Esophagus muscularis mucosa (tissue), 4 donors: ENCODE measurements at regions not wholly inside any gene's neighbourhood (a gene's known extent, or its start where the extent isn't known, plus 50 kb on each side); places are given as distances from the start of the nearest gene placed in this dataset.

Experiments
- EP300 ChIP-seq: sonication (generic); formaldehyde crosslinking; IDR thresholded peaks from one replicate; pipeline ENCODE4 v1.6.1; 2017; ENCODE audit warnings: antibody characterized with exemption
- POLR2A ChIP-seq: fragments of 450-650 bp; IDR thresholded peaks from one replicate; pipeline ENCODE4 v1.6.1; 2017; ENCODE audit warnings: antibody characterized with exemption, moderate library complexity, mild to moderate bottlenecking, low read depth
- POLR2AphosphoS5 ChIP-seq, 2 donors: sonication (generic); formaldehyde crosslinking; IDR thresholded peaks; one replicate each; pipeline ENCODE4 v1.6.1; 2017; ENCODE audit warnings: antibody characterized with exemption in 2 of 2
- TF ChIP-seq, protein P1 (sequence below), 3 experiments: fragments of 200-600 bp in 2 of 3; fragments of 450-650 bp in 1 of 3; sonication (generic) in 2 of 3; IDR thresholded peaks; one replicate each; pipeline ENCODE4 v1.5.1; 2017 to 2019; ENCODE audit warnings: antibody characterized with exemption in 3 of 3, mild to moderate bottlenecking in 2 of 3, moderate library complexity in 1 of 3

DNA sequence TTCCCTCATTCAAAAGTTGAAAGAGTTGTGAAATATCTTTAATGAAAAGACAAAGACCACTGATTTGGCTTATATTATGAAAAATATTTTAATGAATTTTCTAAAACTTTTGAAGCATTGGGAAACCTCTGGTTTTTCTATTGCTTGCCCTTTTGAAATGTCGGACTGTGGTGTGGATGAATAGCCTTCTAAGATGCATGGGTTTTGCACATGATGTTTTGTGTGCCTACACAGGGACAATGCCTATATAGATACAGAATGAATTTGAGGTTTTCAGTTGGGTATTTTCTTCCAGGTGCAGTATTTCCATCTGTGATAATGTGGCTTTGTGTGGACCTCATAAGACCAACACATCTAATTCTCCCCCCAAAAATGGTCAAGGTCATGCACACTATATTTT is 1437.9 kb downstream of the REEP3 start:
- TF ChIP-seq, protein P1, sequence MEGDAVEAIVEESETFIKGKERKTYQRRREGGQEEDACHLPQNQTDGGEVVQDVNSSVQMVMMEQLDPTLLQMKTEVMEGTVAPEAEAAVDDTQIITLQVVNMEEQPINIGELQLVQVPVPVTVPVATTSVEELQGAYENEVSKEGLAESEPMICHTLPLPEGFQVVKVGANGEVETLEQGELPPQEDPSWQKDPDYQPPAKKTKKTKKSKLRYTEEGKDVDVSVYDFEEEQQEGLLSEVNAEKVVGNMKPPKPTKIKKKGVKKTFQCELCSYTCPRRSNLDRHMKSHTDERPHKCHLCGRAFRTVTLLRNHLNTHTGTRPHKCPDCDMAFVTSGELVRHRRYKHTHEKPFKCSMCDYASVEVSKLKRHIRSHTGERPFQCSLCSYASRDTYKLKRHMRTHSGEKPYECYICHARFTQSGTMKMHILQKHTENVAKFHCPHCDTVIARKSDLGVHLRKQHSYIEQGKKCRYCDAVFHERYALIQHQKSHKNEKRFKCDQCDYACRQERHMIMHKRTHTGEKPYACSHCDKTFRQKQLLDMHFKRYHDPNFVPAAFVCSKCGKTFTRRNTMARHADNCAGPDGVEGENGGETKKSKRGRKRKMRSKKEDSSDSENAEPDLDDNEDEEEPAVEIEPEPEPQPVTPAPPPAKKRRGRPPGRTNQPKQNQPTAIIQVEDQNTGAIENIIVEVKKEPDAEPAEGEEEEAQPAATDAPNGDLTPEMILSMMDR (IDR thresholded peaks at IDR 0.05), result no peak
- no peak for TF ChIP-seq EP300
- no peak for TF ChIP-seq POLR2A
- no peak for TF ChIP-seq POLR2AphosphoS5 (IDR thresholded peaks at IDR 0.05)
